B cell (primary cell): ENCODE measurements at regions not wholly inside any gene's neighbourhood (a gene's known extent, or its start where the extent isn't known, plus 50 kb on each side); places are given as distances from the start of the nearest gene placed in this dataset.

Source experiments
- CTCF ChIP-seq: fragments of 200-600 bp; IDR thresholded peaks from one replicate; pipeline ENCODE4 v1.8.0; 2022; ENCODE audit warnings: antibody characterized with exemption, mild to moderate bottlenecking
- EZH2 ChIP-seq: IDR thresholded peaks from 2 replicates; pipeline ENCODE4 v1.6.1; 2012; ENCODE audit warnings: borderline replicate concordance, low read depth, mild to moderate bottlenecking, moderate library complexity, low read length; ENCODE audit not compliant: insufficient read depth, poor library complexity, severe bottlenecking

GRCh38 chr5:125162714-125163113, 416.3 kb upstream of the ZNF608 start:
- TF ChIP-seq CTCF (no peak), EZH2 (no peak)
